Panc1 (cell line): ENCODE measurements at regions not wholly inside any gene's neighbourhood (a gene's known extent, or its start where the extent isn't known, plus 50 kb on each side); places are given as distances from the start of the nearest gene placed in this dataset.

Source experiments
- POLR2AphosphoS5 ChIP-seq: IDR thresholded peaks from 2 replicates; pipeline ENCODE4 v1.6.1; 2012; ENCODE audit warnings: mild to moderate bottlenecking, low read depth, low read length, moderate library complexity
- SIN3A ChIP-seq: IDR thresholded peaks from 2 replicates; pipeline ENCODE4 v1.6.1; 2012; ENCODE audit warnings: low read depth, mild to moderate bottlenecking, low read length, moderate library complexity, borderline replicate concordance; ENCODE audit not compliant: insufficient read depth
- TCF7L2 ChIP-seq: IDR thresholded peaks from 2 replicates; pipeline ENCODE4 v1.6.1; 2011; ENCODE audit warnings: mild to moderate bottlenecking, low read depth, low read length, inconsistent platforms
- TF ChIP-seq, protein P1 (sequence below): fragments of 450-650 bp; IDR thresholded peaks from 2 replicates; pipeline ENCODE4 v1.5.1; 2017; ENCODE audit warnings: mild to moderate bottlenecking
- TF ChIP-seq, protein P2 (sequence below), 2 experiments: IDR thresholded peaks; 2 replicates each; pipeline ENCODE4 v1.6.1; 2011 to 2012; ENCODE audit warnings: low read depth in 2 of 2, control low read depth in 1 of 2, low read length in 1 of 2, mild to moderate bottlenecking in 1 of 2, moderate library complexity in 1 of 2; ENCODE audit not compliant: insufficient read depth in 1 of 2

DNA sequence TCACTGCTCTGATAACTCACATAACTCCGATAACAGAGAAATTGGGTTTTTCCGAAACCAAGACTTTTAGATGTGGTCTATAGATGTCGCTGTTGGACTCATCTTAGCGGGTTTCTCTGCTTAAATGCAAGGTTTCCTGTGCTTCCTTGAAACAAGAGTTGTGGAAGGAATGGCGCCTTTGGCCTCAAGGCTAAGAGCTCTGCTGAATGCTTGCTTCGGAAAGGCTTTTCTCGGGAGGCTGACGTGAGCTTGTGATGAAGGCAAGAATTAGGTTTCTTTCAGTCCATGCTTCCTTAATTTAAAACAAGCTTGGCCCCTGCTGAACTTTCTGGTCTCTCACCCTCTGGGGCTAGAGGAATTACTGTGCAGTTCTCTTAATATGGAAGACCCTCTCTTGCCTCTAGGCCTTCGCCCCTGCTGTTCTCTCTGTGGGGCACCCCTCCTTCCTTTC, 113.5 kb downstream of the MAP3K21 start:
- TF ChIP-seq, protein P1, sequence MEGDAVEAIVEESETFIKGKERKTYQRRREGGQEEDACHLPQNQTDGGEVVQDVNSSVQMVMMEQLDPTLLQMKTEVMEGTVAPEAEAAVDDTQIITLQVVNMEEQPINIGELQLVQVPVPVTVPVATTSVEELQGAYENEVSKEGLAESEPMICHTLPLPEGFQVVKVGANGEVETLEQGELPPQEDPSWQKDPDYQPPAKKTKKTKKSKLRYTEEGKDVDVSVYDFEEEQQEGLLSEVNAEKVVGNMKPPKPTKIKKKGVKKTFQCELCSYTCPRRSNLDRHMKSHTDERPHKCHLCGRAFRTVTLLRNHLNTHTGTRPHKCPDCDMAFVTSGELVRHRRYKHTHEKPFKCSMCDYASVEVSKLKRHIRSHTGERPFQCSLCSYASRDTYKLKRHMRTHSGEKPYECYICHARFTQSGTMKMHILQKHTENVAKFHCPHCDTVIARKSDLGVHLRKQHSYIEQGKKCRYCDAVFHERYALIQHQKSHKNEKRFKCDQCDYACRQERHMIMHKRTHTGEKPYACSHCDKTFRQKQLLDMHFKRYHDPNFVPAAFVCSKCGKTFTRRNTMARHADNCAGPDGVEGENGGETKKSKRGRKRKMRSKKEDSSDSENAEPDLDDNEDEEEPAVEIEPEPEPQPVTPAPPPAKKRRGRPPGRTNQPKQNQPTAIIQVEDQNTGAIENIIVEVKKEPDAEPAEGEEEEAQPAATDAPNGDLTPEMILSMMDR: peak; percentile 77
- TF ChIP-seq SIN3A: no peak
- TF ChIP-seq POLR2AphosphoS5: no peak
- TF ChIP-seq, protein P2, sequence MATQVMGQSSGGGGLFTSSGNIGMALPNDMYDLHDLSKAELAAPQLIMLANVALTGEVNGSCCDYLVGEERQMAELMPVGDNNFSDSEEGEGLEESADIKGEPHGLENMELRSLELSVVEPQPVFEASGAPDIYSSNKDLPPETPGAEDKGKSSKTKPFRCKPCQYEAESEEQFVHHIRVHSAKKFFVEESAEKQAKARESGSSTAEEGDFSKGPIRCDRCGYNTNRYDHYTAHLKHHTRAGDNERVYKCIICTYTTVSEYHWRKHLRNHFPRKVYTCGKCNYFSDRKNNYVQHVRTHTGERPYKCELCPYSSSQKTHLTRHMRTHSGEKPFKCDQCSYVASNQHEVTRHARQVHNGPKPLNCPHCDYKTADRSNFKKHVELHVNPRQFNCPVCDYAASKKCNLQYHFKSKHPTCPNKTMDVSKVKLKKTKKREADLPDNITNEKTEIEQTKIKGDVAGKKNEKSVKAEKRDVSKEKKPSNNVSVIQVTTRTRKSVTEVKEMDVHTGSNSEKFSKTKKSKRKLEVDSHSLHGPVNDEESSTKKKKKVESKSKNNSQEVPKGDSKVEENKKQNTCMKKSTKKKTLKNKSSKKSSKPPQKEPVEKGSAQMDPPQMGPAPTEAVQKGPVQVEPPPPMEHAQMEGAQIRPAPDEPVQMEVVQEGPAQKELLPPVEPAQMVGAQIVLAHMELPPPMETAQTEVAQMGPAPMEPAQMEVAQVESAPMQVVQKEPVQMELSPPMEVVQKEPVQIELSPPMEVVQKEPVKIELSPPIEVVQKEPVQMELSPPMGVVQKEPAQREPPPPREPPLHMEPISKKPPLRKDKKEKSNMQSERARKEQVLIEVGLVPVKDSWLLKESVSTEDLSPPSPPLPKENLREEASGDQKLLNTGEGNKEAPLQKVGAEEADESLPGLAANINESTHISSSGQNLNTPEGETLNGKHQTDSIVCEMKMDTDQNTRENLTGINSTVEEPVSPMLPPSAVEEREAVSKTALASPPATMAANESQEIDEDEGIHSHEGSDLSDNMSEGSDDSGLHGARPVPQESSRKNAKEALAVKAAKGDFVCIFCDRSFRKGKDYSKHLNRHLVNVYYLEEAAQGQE (IDR thresholded peaks at IDR 0.05; ENCODE audit: insufficient read depth in 1 of 2, low read depth in 2 of 2, low read length in 1 of 2): no peak
- no peak for TF ChIP-seq TCF7L2
